ENCODE measurements at regions not wholly inside any gene's neighbourhood (a gene's known extent, or its start where the extent isn't known, plus 50 kb on each side); places are given as distances from the start of the nearest gene placed in this dataset.

- TF ChIP-seq, protein P1, sequence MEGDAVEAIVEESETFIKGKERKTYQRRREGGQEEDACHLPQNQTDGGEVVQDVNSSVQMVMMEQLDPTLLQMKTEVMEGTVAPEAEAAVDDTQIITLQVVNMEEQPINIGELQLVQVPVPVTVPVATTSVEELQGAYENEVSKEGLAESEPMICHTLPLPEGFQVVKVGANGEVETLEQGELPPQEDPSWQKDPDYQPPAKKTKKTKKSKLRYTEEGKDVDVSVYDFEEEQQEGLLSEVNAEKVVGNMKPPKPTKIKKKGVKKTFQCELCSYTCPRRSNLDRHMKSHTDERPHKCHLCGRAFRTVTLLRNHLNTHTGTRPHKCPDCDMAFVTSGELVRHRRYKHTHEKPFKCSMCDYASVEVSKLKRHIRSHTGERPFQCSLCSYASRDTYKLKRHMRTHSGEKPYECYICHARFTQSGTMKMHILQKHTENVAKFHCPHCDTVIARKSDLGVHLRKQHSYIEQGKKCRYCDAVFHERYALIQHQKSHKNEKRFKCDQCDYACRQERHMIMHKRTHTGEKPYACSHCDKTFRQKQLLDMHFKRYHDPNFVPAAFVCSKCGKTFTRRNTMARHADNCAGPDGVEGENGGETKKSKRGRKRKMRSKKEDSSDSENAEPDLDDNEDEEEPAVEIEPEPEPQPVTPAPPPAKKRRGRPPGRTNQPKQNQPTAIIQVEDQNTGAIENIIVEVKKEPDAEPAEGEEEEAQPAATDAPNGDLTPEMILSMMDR (conservative IDR thresholded peaks at IDR 0.05): no peak
- no peaks in the 10 kb centered on the region for H3K9me3 Mint-ChIP-seq
- H3K4me3 Mint-ChIP-seq: no peak overlapping the region
- no peaks in the 10 kb centered on the region for H3K4me1 Mint-ChIP-seq (ENCODE audit: unreplicated experiment)
- no peak overlapping the region for H3K27ac Mint-ChIP-seq
- no peak for DNase-seq (ENCODE audit: extremely low spot score, unreplicated experiment)
- no peaks in the 10 kb centered on the region for H3K36me3 Mint-ChIP-seq
- H3K27me3 Mint-ChIP-seq: no peaks in the 10 kb centered on the region
Measured at GRCh38 chr4:149870008-149870407, 54.4 kb upstream of the IQCM start.

- TF ChIP-seq, protein P1 (conservative IDR thresholded peaks at IDR 0.05): no peak
- no peaks in the 10 kb centered on the region for H3K27me3 Mint-ChIP-seq
Measured at GRCh38 chr4:149881744-149882143, 66.1 kb upstream of the IQCM start.

DNA sequence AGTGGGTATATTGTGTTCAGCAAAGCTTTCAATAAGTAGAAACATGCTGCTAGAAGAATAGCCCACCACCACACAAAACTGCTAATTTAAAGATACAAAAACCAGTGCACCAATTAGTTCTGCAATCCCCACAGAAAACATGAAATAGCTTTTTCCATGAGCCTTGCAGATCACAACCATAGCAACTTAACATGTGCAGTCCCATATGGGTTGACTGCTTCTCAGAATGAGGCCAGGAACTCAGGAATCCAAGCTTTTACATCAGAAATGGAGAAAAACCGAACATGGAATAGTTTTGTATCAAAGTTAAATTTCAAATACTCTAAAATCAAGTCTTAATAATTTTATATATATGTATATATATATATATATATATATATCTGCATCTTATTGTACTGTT lies 66.6 kb upstream of the IQCM start:
- Mint-ChIP-seq H3K27me3 (no peaks in the 10 kb centered on the region), H3K4me1 (ENCODE audit: unreplicated experiment) (peaks cover 8% of the 10 kb centered on the region), H3K36me3 (no peaks in the 10 kb centered on the region), H3K4me3 (no peak overlapping the region), H3K9me3 (peaks cover 6% of the 10 kb centered on the region), H3K27ac (no peak overlapping the region)
- TF ChIP-seq, protein P1 (conservative IDR thresholded peaks at IDR 0.05): no peak
- DNase-seq (ENCODE audit: extremely low spot score, unreplicated experiment): no peak

More at GRCh38 chr4:149881744-149882143, 66.1 kb upstream of the IQCM start:
- no peak overlapping the region for H3K27ac Mint-ChIP-seq
- peaks cover 6% of the 10 kb centered on the region for H3K9me3 Mint-ChIP-seq
- H3K4me3 Mint-ChIP-seq: no peak overlapping the region
- H3K36me3 Mint-ChIP-seq: no peaks in the 10 kb centered on the region
- peaks cover 8% of the 10 kb centered on the region for H3K4me1 Mint-ChIP-seq (ENCODE audit: unreplicated experiment)
- DNase-seq (ENCODE audit: extremely low spot score, unreplicated experiment): no peak

GRCh38 chr4:149884046-149884445 lies 68.4 kb upstream of the IQCM start:
- H3K9me3 Mint-ChIP-seq: peaks cover 6% of the 10 kb centered on the region

DNA sequence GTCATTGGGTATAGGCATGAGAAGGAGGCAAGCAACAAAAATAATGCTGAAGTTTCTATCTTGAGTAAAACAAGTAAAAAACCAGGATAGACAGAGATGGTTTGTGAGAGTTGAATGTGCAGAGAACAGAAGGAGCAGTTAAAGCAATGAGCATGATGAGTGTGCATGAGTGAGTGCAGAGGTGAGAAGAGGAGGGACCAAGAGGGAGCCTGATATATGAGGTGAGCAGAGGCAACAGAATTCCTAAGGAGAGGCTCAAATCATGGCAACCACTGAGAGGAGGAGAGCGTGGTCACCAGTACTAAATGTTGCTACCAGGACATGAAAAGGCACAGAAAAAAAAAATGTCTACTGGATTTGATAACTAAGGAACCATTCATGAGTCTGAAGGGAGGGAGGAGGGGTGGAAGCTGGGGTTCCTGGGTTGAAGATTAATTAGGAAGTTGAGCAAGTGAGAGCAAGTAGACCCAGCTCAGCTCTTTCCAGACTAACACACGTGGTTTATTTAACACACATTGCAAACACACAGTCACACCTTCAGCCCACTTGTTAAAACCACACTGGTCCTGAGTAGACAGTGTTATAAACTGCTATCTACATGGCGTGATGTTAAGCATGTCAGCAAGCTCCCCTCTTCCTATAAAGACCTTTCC lies 69.0 kb upstream of the IQCM start:
- DNase-seq (ENCODE audit: extremely low spot score, unreplicated experiment): no peak
- peaks cover 8% of the 10 kb centered on the region for H3K4me1 Mint-ChIP-seq (ENCODE audit: unreplicated experiment)
- H3K4me3 Mint-ChIP-seq: no peak overlapping the region
- TF ChIP-seq, protein P1 (conservative IDR thresholded peaks at IDR 0.05): no peak
- no peak overlapping the region for H3K27ac Mint-ChIP-seq
- no peaks in the 10 kb centered on the region for H3K27me3 Mint-ChIP-seq
- H3K36me3 Mint-ChIP-seq: no peaks in the 10 kb centered on the region
- peaks cover 4% of the 10 kb centered on the region for H3K9me3 Mint-ChIP-seq

More at GRCh38 chr4:149884046-149884445, 68.4 kb upstream of the IQCM start:
- TF ChIP-seq, protein P1 (conservative IDR thresholded peaks at IDR 0.05): no peak
- no peaks in the 10 kb centered on the region for H3K36me3 Mint-ChIP-seq
- H3K27ac Mint-ChIP-seq: no peak overlapping the region
- DNase-seq (ENCODE audit: extremely low spot score, unreplicated experiment): no peak
- H3K4me1 Mint-ChIP-seq (ENCODE audit: unreplicated experiment): peaks cover 8% of the 10 kb centered on the region
- no peaks in the 10 kb centered on the region for H3K27me3 Mint-ChIP-seq
- no peak overlapping the region for H3K4me3 Mint-ChIP-seq

Measured in type B pancreatic cell (in vitro differentiated cells).